CD14-positive monocyte (primary cell): ENCODE measurements at regions not wholly inside any gene's neighbourhood (a gene's known extent, or its start where the extent isn't known, plus 50 kb on each side); places are given as distances from the start of the nearest gene placed in this dataset.

Source experiments
- DNase-seq, 3 donors: peaks; one replicate each; pipeline ENCODE4 v3.0.0-alpha.2; 2011 to 2022
- H2AFZ ChIP-seq: 2 replicates; pipeline ENCODE4 v1.6.0; 2012; ENCODE audit warnings: mild to moderate bottlenecking, low read depth, low read length, inconsistent platforms; ENCODE audit not compliant: insufficient read depth, poor library complexity, severe bottlenecking
- H3K27ac ChIP-seq, 2 donors: 1 replicate in 1 of 2; 2 replicates in 1 of 2; pipeline ENCODE4 v1.5.1; 2012 to 2013; ENCODE audit warnings: low read length in 2 of 2, control low read depth in 1 of 2, inconsistent platforms in 1 of 2, low read depth in 1 of 2, mild to moderate bottlenecking in 1 of 2
- H3K27me3 ChIP-seq, 2 donors: one replicate each; pipeline versions ENCODE4 v1.6.0 to v1.6.1; 2011 to 2013; ENCODE audit warnings: low read length in 2 of 2; ENCODE audit not compliant: control insufficient read depth in 2 of 2, insufficient read depth in 2 of 2
- H3K36me3 ChIP-seq, 2 donors: replicated peaks in 1 of 2; 1 replicate in 1 of 2; 2 replicates in 1 of 2; pipeline versions ENCODE4 v1.5.1 to v1.6.1; 2012 to 2013; ENCODE audit warnings: low read length in 2 of 2, control low read depth in 1 of 2, inconsistent platforms in 1 of 2, mild to moderate bottlenecking in 1 of 2; ENCODE audit not compliant: insufficient read depth in 2 of 2, control insufficient read depth in 1 of 2
- H3K4me1 ChIP-seq, 2 donors: 1 replicate in 1 of 2; 2 replicates in 1 of 2; pipeline versions ENCODE4 v1.5.1 to v1.6.1; 2012 to 2013; ENCODE audit warnings: low read length in 2 of 2, control low read depth in 1 of 2, inconsistent platforms in 1 of 2, mild to moderate bottlenecking in 1 of 2, moderate library complexity in 1 of 2; ENCODE audit not compliant: insufficient read depth in 2 of 2, control insufficient read depth in 1 of 2
- H3K4me2 ChIP-seq: replicated peaks from 2 replicates; pipeline ENCODE3; 2012; ENCODE audit warnings: low read length, moderate library complexity, mild to moderate bottlenecking; ENCODE audit not compliant: poor library complexity, severe bottlenecking; ENCODE audit errors: extremely low read depth
- H3K4me3 ChIP-seq, 3 experiments: fragments of 200-600 bp in 1 of 3; sonication (generic) in 1 of 3; replicated peaks in 1 of 3; 1 replicate in 2 of 3; 2 replicates in 1 of 3; pipeline ENCODE4 v1.5.1; 2011 to 2013; ENCODE audit warnings: low read length in 3 of 3, mild to moderate bottlenecking in 3 of 3, control low read depth in 2 of 3, low read depth in 2 of 3, inconsistent platforms in 1 of 3, moderate library complexity in 1 of 3
- H3K79me2 ChIP-seq: 2 replicates; pipeline ENCODE4 v1.6.0; 2012; ENCODE audit warnings: mild to moderate bottlenecking, control low read depth, inconsistent platforms, low read length, moderate library complexity; ENCODE audit not compliant: insufficient read depth
- H3K9ac ChIP-seq: 2 replicates; pipeline ENCODE4 v1.6.0; 2017; ENCODE audit warnings: low read length, mild to moderate bottlenecking; ENCODE audit not compliant: insufficient read depth, poor library complexity, severe bottlenecking
- H3K9me3 ChIP-seq, 2 donors: replicated peaks in 1 of 2; 1 replicate in 1 of 2; 2 replicates in 1 of 2; pipeline versions ENCODE4 v1.5.1 to v1.6.1; 2012 to 2013; ENCODE audit warnings: low read length in 2 of 2, control low read depth in 1 of 2; ENCODE audit not compliant: control insufficient read depth in 1 of 2, insufficient read depth in 1 of 2
- H4K20me1 ChIP-seq: 2 replicates; pipeline ENCODE4 v1.6.0; 2012; ENCODE audit warnings: mild to moderate bottlenecking, low read length, control low read depth, moderate library complexity; ENCODE audit not compliant: insufficient read depth
- H3K27ac Mint-ChIP-seq, 7 donors: one replicate each; pipeline ENCODE4 v1.8.0; 2020; ENCODE audit warnings: mild to moderate bottlenecking in 7 of 7, mixed read lengths in 7 of 7, moderate library complexity in 6 of 7, inconsistent platforms in 2 of 7
- H3K27me3 Mint-ChIP-seq, 3 donors: one replicate each; pipeline ENCODE4 v1.8.0; 2021 to 2022; ENCODE audit warnings: low read depth in 3 of 3, mild to moderate bottlenecking in 3 of 3, mixed read lengths in 3 of 3, moderate library complexity in 3 of 3, inconsistent platforms in 1 of 3
- H3K36me3 Mint-ChIP-seq, 2 donors: one replicate each; pipeline ENCODE4 v1.8.0; 2020; ENCODE audit warnings: mixed read lengths in 2 of 2, inconsistent platforms in 1 of 2, mild to moderate bottlenecking in 1 of 2
- H3K4me1 Mint-ChIP-seq: one replicate; pipeline ENCODE4 v1.8.0; 2020; ENCODE audit warnings: mild to moderate bottlenecking, mixed read lengths
- H3K4me3 Mint-ChIP-seq, 2 donors: one replicate each; pipeline ENCODE4 v1.8.0; 2020; ENCODE audit warnings: mild to moderate bottlenecking in 2 of 2, mixed read lengths in 2 of 2, moderate library complexity in 1 of 2
- H3K9me3 Mint-ChIP-seq, 7 donors: one replicate each; pipeline ENCODE4 v1.8.0; 2020 to 2022; ENCODE audit warnings: mixed read lengths in 7 of 7, mild to moderate bottlenecking in 6 of 7, moderate library complexity in 6 of 7, inconsistent platforms in 2 of 7
- WGBS: methylation state at CpG from one replicate; pipeline ENCODE4 v1.1.5; 2013; ENCODE audit warnings: missing lambda C conversion rate; ENCODE audit not compliant: insufficient coverage; 5-methylcytosine and 5-hydroxymethylcytosine counted together
- intact Hi-C, 2 donors: fragments of 100-400 bp; cut with micrococcal nuclease; formaldehyde crosslinking; loops; one replicate each; pipeline versions ENCODE4 v1.15.0 to v1.15.1; 2023
- TF ChIP-seq, protein P1 (sequence below): fragments of 200-600 bp; IDR thresholded peaks from one replicate; pipeline ENCODE4 v1.8.0; 2022; ENCODE audit warnings: antibody characterized with exemption, mild to moderate bottlenecking

DNA sequence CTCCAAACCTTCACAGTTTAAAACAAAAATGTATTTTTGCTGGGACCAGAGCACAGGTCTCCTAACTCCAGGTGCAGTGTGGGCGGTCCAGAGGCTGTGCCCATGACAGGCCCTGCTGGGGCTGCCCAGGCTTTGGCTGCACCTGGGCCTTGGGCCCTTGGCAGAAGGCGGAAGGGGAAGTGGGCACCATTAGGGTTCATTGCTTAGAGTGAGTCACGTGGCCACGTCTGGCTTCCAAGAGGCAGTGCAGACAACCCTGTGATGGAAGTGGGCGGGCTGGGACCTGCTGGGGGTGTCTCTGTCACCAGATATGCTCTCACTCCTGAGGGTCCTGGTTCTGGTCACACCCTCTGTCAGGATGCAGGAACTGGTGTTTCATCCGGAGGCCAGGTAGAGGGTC is 302.2 kb downstream of the QKI start:
- H2AFZ ChIP-seq: peak overlapping the region; percentile 7
- intact Hi-C loops: no loop called here
- TF ChIP-seq, protein P1, sequence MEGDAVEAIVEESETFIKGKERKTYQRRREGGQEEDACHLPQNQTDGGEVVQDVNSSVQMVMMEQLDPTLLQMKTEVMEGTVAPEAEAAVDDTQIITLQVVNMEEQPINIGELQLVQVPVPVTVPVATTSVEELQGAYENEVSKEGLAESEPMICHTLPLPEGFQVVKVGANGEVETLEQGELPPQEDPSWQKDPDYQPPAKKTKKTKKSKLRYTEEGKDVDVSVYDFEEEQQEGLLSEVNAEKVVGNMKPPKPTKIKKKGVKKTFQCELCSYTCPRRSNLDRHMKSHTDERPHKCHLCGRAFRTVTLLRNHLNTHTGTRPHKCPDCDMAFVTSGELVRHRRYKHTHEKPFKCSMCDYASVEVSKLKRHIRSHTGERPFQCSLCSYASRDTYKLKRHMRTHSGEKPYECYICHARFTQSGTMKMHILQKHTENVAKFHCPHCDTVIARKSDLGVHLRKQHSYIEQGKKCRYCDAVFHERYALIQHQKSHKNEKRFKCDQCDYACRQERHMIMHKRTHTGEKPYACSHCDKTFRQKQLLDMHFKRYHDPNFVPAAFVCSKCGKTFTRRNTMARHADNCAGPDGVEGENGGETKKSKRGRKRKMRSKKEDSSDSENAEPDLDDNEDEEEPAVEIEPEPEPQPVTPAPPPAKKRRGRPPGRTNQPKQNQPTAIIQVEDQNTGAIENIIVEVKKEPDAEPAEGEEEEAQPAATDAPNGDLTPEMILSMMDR: no peak
- H3K4me1 Mint-ChIP-seq: peaks cover 43% of the 10 kb centered on the region
- H3K4me2 ChIP-seq: no peak overlapping the region
- 72% methylated on average over 4 of the region's 6 CpGs for WGBS
- H3K27me3 ChIP-seq: no peaks in the 10 kb centered on the region
- H3K36me3 ChIP-seq: no peaks in the 10 kb centered on the region
- H4K20me1 ChIP-seq: no peaks in the 10 kb centered on the region
- no peaks in the 10 kb centered on the region for H3K79me2 ChIP-seq
- no peak overlapping the region for H3K27ac ChIP-seq
- H3K36me3 Mint-ChIP-seq: no peaks in the 10 kb centered on the region
- peaks cover 44% of the 10 kb centered on the region in 2 donors for H3K4me1 ChIP-seq
- peaks cover 0 to 6% (median 2%) of the 10 kb centered on the region in 3 donors for H3K27me3 Mint-ChIP-seq
- peak in 2 of 3 donors; percentile 30 to 34 for DNase-seq
- H3K9ac ChIP-seq: no peak overlapping the region
- peaks cover 0 to 4% (median 0%) of the 10 kb centered on the region in 7 donors for H3K9me3 Mint-ChIP-seq
- H3K27ac Mint-ChIP-seq: peak overlapping the region in 1 of 7 donors; percentile 36
- H3K9me3 ChIP-seq: peaks cover 0 to 4% of the 10 kb centered on the region in 2 donors
- no peak overlapping the region for H3K4me3 Mint-ChIP-seq
- no peak overlapping the region for H3K4me3 ChIP-seq

DNA sequence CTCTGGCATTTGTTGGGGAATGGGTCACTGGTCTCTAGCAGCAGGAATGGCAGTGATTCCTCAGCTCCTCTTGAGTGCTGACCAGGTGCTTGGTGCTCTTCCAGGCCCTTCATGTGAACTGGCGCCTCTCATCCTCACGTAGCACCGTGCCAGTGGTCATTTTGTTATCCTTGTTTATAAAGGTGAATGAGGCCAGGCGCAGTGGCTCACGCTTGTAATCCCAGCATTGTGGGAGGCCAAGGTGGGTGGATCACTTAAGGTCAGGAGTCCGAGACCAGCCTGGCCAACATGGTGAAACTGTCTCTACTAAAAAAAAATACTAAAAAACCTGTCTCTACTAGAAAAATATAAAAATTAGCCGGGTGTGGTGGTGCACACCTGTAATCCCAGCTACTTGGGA is 301.3 kb downstream of the QKI start:
- Histone ChIP-seq H3K4me3 (no peak overlapping the region), H3K9ac (no peak overlapping the region), H3K4me1 (peaks cover 52 to 53% of the 10 kb centered on the region in 2 donors), H2AFZ (no peak overlapping the region), H3K27me3 (no peaks in the 10 kb centered on the region), H3K27ac (no peak overlapping the region), H3K4me2 (no peak overlapping the region), H3K9me3 (peaks cover 0 to 4% of the 10 kb centered on the region in 2 donors), H3K36me3 (no peaks in the 10 kb centered on the region), H4K20me1 (no peaks in the 10 kb centered on the region), H3K79me2 (no peaks in the 10 kb centered on the region)
- Mint-ChIP-seq H3K4me3 (no peak overlapping the region), H3K4me1 (peaks cover 52% of the 10 kb centered on the region), H3K27me3 (peaks cover 0 to 6% (median 2%) of the 10 kb centered on the region in 3 donors), H3K36me3 (no peaks in the 10 kb centered on the region), H3K9me3 (peaks cover 0 to 4% (median 0%) of the 10 kb centered on the region in 7 donors), H3K27ac (peak overlapping the region in 1 of 7 donors; percentile 55)
- intact Hi-C loops: no loop called here
- TF ChIP-seq, protein P1: no peak
- WGBS: 100% methylated on average over 1 of the region's 7 CpGs
- DNase-seq: no peak
